ENCODE measurements at regions not wholly inside any gene's neighbourhood (a gene's known extent, or its start where the extent isn't known, plus 50 kb on each side); places are given as distances from the start of the nearest gene placed in this dataset.
"Not testable (repeated sequence)": the region's sequence is repeated elsewhere in the genome, so short reads cannot be mapped to it uniquely, and the experiment has no call there.

DNA sequence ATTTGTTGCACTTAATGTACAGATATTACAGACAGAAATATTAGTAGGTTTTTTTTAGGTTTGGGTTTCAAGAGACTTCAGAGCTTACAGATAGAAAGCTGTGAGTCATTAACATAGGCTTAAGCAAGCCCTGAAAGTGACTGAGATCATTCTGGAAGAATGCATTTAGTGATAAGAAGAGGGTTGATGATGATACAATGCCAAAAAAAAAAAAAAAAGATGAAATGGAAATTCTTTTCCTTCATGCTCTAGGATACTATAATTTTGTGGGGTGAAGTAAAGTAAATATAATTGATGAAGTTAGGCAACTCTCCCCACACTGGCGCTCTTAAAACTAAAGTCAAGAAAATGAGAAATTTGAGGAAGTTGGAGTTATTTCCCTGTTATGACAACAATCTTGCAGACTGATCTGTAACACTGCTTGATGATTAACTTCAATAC is 169.4 kb upstream of the ZNF385D start:
- Histone ChIP-seq H3K79me2 (ENCODE audit: insufficient read depth, low read length) (no peaks in the 10 kb centered on the region), H4K20me1 (ENCODE audit: low read depth, low read length) (no peaks in the 10 kb centered on the region), H3K9ac (ENCODE audit: low read length) (no peak overlapping the region), H3K36me3 (ENCODE audit: low read length) (no peaks in the 10 kb centered on the region), H3K4me3 (ENCODE audit: insufficient read depth, low read length, poor library complexity, severe bottlenecking) (no peak overlapping the region), H3K27ac (ENCODE audit: low read depth, low read length) (no peak overlapping the region), H3K27me3 (ENCODE audit: low read length) (no peaks in the 10 kb centered on the region), H3K9me3 (ENCODE audit: insufficient read depth, low read length) (no peaks in the 10 kb centered on the region), H3K9me2 (replicated peaks; ENCODE audit: insufficient read depth, low read length) (no peaks in the 10 kb centered on the region), H3F3A (ENCODE audit: insufficient read depth) (no peaks in the 10 kb centered on the region), H2AFZ (ENCODE audit: low read depth, low read length, severe bottlenecking) (no peak overlapping the region), H3K4me2 (ENCODE audit: low read depth, low read length, poor library complexity, severe bottlenecking) (no peak overlapping the region)
- no peak for TF ChIP-seq EZH2phosphoT487 (conservative IDR thresholded peaks at IDR 0.05; ENCODE audit: low read length)
- TF ChIP-seq, protein P1, sequence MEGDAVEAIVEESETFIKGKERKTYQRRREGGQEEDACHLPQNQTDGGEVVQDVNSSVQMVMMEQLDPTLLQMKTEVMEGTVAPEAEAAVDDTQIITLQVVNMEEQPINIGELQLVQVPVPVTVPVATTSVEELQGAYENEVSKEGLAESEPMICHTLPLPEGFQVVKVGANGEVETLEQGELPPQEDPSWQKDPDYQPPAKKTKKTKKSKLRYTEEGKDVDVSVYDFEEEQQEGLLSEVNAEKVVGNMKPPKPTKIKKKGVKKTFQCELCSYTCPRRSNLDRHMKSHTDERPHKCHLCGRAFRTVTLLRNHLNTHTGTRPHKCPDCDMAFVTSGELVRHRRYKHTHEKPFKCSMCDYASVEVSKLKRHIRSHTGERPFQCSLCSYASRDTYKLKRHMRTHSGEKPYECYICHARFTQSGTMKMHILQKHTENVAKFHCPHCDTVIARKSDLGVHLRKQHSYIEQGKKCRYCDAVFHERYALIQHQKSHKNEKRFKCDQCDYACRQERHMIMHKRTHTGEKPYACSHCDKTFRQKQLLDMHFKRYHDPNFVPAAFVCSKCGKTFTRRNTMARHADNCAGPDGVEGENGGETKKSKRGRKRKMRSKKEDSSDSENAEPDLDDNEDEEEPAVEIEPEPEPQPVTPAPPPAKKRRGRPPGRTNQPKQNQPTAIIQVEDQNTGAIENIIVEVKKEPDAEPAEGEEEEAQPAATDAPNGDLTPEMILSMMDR (IDR thresholded peaks at IDR 0.05; ENCODE audit: insufficient read depth, low read length, poor library complexity, severe bottlenecking) = no peak

DNA sequence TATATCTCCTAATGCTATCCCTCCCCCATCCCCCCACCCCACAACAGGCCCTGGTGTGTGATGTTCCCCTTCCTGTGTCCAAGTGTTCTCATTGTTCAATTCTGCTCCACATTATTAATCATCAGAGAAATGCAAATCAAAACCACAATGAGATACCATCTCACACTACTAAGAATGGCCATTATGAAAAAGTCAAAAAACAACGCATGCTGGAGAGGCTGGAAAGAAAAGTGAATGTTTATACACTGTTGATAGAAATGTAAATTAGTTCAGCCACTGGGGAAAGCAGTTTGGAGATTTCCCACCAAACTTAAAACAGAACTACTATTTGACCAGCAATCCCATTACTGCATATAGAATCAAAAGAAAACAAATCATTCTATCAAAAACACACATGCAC is 172.1 kb upstream of the ZNF385D start:
- not testable (repeated sequence) for H3F3A ChIP-seq (ENCODE audit: insufficient read depth); H3K36me3 ChIP-seq (ENCODE audit: low read length); H3K9ac ChIP-seq (ENCODE audit: low read length); H3K79me2 ChIP-seq (ENCODE audit: insufficient read depth, low read length); H3K4me2 ChIP-seq (ENCODE audit: low read depth, low read length, poor library complexity, severe bottlenecking); H3K4me3 ChIP-seq (ENCODE audit: insufficient read depth, low read length, poor library complexity, severe bottlenecking); H3K9me2 ChIP-seq (replicated peaks; ENCODE audit: insufficient read depth, low read length); H3K27ac ChIP-seq (ENCODE audit: low read depth, low read length); H4K20me1 ChIP-seq (ENCODE audit: low read depth, low read length); H2AFZ ChIP-seq (ENCODE audit: low read depth, low read length, severe bottlenecking); H3K9me3 ChIP-seq (ENCODE audit: insufficient read depth, low read length); H3K27me3 ChIP-seq (ENCODE audit: low read length)

DNA sequence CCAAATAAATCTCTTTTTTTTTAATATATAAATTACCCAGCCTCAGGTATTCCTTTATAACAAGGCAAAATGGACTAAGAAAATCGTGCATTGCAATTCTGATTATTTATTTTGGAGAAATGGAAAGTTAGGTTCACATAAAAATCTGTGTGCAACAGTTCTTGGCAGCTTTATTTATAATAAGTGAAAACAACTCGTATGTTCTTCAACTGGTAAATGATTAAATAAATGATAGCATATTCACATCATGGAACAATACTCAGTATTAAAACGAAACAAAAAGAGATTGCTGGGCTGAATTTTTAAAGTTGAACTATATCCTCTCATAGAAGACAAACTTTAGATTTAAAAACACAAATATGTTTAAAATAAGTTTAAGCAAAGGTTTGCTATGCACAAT is 176.3 kb upstream of the ZNF385D start:
- no peak overlapping the region for H2AFZ ChIP-seq (ENCODE audit: low read depth, low read length, severe bottlenecking)
- TF ChIP-seq, protein P1 (IDR thresholded peaks at IDR 0.05; ENCODE audit: insufficient read depth, low read length, poor library complexity, severe bottlenecking) = no peak
- no peak for TF ChIP-seq EZH2phosphoT487 (conservative IDR thresholded peaks at IDR 0.05; ENCODE audit: low read length)
- no peaks in the 10 kb centered on the region for H3K27me3 ChIP-seq (ENCODE audit: low read length)

DNA sequence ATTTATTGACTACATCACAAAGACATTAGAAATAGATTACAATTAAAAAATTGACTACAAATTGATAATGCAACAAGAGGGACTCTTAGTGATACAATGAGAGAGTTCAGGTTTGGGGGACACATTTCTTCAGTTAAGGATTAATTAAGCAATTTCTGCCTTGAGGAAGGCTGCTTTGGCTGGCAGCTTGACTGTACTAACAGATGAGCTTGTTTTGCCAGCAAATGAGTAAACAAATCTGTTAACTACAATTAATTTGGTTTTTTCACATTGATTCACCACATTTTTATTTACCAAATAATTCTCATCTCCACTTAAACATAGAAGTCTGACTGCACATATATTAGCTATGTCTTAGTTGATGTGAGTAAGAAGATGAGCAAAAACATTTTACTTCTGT is 183.6 kb upstream of the ZNF385D start:
- Histone ChIP-seq H3K79me2 (ENCODE audit: insufficient read depth, low read length) (no peaks in the 10 kb centered on the region), H3K4me2 (ENCODE audit: low read depth, low read length, poor library complexity, severe bottlenecking) (no peak overlapping the region), H3K9me2 (replicated peaks; ENCODE audit: insufficient read depth, low read length) (no peaks in the 10 kb centered on the region), H3K36me3 (ENCODE audit: low read length) (no peaks in the 10 kb centered on the region), H2AFZ (ENCODE audit: low read depth, low read length, severe bottlenecking) (no peak overlapping the region), H3K27ac (ENCODE audit: low read depth, low read length) (no peak overlapping the region), H3F3A (ENCODE audit: insufficient read depth) (no peaks in the 10 kb centered on the region), H4K20me1 (ENCODE audit: low read depth, low read length) (no peaks in the 10 kb centered on the region), H3K9me3 (ENCODE audit: insufficient read depth, low read length) (no peaks in the 10 kb centered on the region), H3K9ac (ENCODE audit: low read length) (no peak overlapping the region), H3K4me3 (ENCODE audit: insufficient read depth, low read length, poor library complexity, severe bottlenecking) (no peak overlapping the region), H3K27me3 (ENCODE audit: low read length) (no peaks in the 10 kb centered on the region)
- no peak for TF ChIP-seq EZH2phosphoT487 (conservative IDR thresholded peaks at IDR 0.05; ENCODE audit: low read length)
- TF ChIP-seq, protein P1 (IDR thresholded peaks at IDR 0.05; ENCODE audit: insufficient read depth, low read length, poor library complexity, severe bottlenecking) = no peak

More for the DNA sequence above, 176.3 kb upstream of the ZNF385D start:
- Histone ChIP-seq H3K4me3 (ENCODE audit: insufficient read depth, low read length, poor library complexity, severe bottlenecking) (no peak overlapping the region), H3K27ac (ENCODE audit: low read depth, low read length) (no peak overlapping the region), H3K9me2 (replicated peaks; ENCODE audit: insufficient read depth, low read length) (no peaks in the 10 kb centered on the region), H3K79me2 (ENCODE audit: insufficient read depth, low read length) (no peaks in the 10 kb centered on the region), H3K4me2 (ENCODE audit: low read depth, low read length, poor library complexity, severe bottlenecking) (no peak overlapping the region), H3K9me3 (ENCODE audit: insufficient read depth, low read length) (no peaks in the 10 kb centered on the region), H3K9ac (ENCODE audit: low read length) (no peak overlapping the region), H3K36me3 (ENCODE audit: low read length) (no peaks in the 10 kb centered on the region), H4K20me1 (ENCODE audit: low read depth, low read length) (no peaks in the 10 kb centered on the region), H3F3A (ENCODE audit: insufficient read depth) (no peaks in the 10 kb centered on the region)
